Glomerular endothelial cell (primary cell): ENCODE measurements at regions not wholly inside any gene's neighbourhood (a gene's known extent, or its start where the extent isn't known, plus 50 kb on each side); places are given as distances from the start of the nearest gene placed in this dataset.

Experiments used
- DNase-seq: peaks from one replicate; pipeline ENCODE4 v3.0.0-alpha.2; 2011; ENCODE audit warnings: low read depth, low spot score; ENCODE audit errors: extremely low read depth

GRCh38 chr9:17846948-17847655, 268.2 kb downstream of the SH3GL2 start:
- DNase-seq, result no peak

DNA sequence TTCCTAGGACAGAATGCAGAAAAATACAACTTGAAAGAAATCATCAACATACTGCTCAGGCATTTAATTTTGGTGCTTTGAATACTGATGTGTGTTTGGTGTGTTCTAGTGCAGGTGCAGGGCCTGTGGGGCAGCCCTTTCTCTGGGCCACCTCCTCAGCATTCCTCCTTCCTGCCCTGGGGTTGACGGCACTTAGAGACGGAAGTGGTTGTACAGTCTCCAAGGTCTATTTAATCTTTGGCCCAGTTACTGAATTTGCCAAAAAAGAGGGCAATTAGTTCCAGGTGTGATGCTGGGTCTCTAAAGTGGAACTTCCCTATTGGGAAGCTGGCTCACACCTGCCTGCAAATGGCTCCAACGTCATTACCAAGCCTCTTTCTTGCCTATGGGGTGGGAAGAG, 269.0 kb downstream of the SH3GL2 start:
- no peak for DNase-seq

GRCh38 chr9:17852108-17852507, 273.2 kb downstream of the SH3GL2 start:
- DNase-seq, result no peak

- DNase-seq, result no peak
These were observed 275.6 kb downstream of the SH3GL2 start for GRCh38 chr9:17854487-17854886.

- DNase-seq, result no peak
These were observed 278.1 kb downstream of the SH3GL2 start for GRCh38 chr9:17856995-17857394.

- DNase-seq, result no peak
These were observed 280.4 kb downstream of the SH3GL2 start for GRCh38 chr9:17859228-17859627.

GRCh38 chr9:17859987-17860386, 281.1 kb downstream of the SH3GL2 start:
- DNase-seq, result no peak

- DNase-seq, result no peak
These were observed 283.2 kb downstream of the SH3GL2 start for GRCh38 chr9:17862101-17862500.

- DNase-seq, result no peak
These were observed 283.8 kb downstream of the SH3GL2 start for GRCh38 chr9:17862629-17863028.

DNA sequence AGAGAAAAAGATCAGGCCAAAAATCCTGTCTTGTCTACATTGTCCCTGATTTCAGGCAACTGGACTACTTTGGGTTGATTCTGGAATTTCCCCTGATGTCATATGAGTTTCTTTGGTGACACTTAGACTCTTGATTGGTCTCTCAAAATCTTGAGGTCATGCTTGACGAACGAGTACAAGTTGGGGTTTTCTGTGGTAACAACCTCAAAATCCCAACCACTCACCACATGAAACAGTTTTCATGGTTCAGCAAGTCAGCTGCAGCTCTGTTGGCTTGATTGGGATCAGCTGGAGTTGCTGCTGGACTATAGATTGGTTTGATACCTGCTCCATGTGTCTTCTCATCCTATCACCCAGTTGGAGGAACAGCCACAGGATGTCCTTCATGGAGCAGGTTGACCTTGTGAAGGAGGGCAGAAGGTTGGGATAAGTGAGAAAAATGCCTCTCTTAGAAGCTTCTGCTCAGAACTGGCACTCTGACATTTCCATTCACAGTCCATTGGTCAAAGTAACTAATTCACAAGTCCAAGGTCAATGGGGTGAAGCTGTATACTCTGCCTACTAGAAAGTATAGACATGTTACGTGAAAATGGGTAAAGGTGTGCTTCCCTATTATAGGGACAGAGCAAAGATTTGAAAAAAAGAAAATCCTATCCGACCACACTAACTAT, 284.5 kb downstream of the SH3GL2 start:
- DNase-seq, result no peak

DNA sequence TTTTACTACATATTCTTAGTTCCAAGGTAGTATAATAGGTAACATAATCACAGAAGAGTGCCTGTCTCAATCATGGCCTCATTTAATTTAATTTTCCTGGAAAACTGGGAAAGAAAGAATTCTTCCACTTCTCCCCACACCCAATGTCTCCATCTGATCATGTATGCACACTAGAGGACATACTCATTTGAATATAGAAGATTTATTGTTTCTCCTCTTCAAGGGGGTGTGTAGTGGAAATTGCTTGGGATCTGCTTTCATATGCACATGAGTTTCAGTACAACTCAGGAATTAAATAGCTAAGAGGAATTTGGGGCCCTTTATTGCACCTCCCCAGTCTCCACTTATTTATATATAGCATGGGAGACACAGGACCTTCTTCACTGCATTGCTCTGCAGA, 285.1 kb downstream of the SH3GL2 start:
- DNase-seq, result no peak

DNA sequence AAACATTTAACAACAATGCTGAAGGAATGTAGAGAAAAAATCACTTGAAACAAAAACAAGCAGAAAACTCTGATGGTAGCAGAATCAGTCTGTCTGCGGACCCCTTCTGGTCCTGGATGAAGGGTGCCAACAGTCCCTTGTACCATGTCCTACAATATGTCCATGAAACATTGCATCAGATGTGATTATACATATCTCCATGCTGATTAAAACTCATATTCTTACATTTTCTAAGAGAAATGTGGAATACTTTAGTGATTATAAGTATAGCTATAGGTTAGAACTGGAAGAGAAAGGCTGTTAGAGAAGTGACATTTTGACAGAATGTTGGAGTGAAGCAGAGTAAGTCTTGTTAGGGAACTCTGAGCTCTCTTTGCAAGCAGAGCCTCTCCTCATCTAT, 286.1 kb downstream of the SH3GL2 start:
- no peak for DNase-seq

GRCh38 chr9:17865881-17866280, 287.0 kb downstream of the SH3GL2 start:
- no peak for DNase-seq

- no peak for DNase-seq
These were observed 291.9 kb downstream of the SH3GL2 start for GRCh38 chr9:17870722-17871121.

GRCh38 chr9:17871213-17871890, 292.5 kb downstream of the SH3GL2 start:
- no peak for DNase-seq

DNA sequence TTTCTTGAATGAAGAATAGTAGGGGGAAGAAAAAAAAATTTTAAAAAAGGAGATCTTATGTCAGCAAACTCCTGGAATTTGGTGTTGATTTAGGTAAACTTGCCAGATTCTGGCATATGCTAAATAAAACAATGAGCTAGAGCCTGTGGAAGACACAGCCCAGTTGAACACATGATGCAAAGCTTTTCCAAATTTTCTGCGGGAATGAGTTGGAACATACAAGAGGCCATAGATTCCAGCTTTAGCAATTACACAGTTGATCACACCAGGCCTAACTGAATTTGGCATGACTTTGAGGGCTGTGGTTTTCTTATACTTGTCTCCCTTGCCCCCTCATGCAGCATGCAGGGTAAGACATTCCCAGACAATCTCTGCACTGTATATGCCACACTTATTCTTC, 297.0 kb downstream of the SH3GL2 start:
- no peak for DNase-seq

GRCh38 chr9:17876687-17877086, 297.8 kb downstream of the SH3GL2 start:
- no peak for DNase-seq

DNA sequence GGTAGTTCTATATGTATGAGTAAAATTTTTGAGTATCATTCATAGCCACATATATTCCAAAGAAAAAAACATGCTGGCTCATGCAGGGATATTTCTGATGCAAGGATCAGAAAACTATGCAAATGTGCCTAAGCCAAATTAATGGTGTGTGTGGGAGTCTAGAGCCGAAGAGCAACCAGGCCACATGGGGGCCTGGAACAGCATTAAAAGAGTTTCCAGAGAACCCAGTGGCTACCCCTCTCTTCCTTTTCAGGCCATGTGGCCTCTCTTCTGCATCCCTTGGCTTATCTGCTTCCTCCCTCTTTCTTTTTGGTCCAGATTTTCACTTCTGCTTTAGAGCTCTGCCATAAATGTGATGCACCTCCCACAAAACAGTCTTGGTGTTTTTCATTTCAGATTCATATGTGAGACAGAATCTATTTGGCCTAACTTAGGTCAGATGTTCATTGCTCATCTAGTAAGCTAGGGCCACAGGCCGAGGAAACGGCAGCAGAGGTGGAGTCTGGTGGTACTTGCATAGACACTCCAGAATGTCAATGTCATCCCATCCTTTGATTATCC, 300.0 kb downstream of the SH3GL2 start:
- DNase-seq, result no peak

- DNase-seq, result no peak
These were observed 302.5 kb downstream of the SH3GL2 start for GRCh38 chr9:17881371-17881770.

- no peak for DNase-seq
These were observed 304.1 kb downstream of the SH3GL2 start for GRCh38 chr9:17882688-17883594.

DNA sequence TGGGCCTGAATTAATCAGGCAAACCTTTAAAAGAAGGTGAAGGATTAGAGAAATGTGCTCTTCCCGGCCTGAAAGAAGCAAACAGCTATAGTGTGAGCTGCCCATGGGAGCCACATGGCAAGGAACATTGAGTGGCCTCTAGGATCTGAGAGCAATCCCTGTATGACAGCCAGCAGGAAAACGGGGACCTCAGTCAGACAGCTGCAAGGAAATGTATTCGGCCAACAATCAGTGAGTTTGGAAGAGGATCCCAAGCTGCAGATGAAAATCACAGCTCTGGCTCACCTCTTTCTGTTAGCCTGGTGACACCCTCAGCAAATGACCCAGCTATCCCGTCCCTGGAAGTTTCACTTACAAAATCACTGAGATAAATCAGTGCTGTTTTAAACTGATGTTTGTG, 309.2 kb downstream of the SH3GL2 start:
- DNase-seq, result no peak
